Skin epidermis (tissue), 12 donors: ENCODE measurements at regions not wholly inside any gene's neighbourhood (a gene's known extent, or its start where the extent isn't known, plus 50 kb on each side); places are given as distances from the start of the nearest gene placed in this dataset.

Experiments
- H3K27ac ChIP-seq, 21 experiments: fragments of 200-600 bp; sonication (generic) in 11 of 21; one replicate each; pipeline ENCODE4 v1.5.0; 2020; ENCODE audit warnings: mild to moderate bottlenecking in 3 of 21, inconsistent platforms in 2 of 21, moderate library complexity in 2 of 21
- H3K4me3 ChIP-seq, 7 experiments: fragments of 200-600 bp; sonication (generic) in 2 of 7; one replicate each; pipeline ENCODE4 v1.5.0; 2020; ENCODE audit warnings: inconsistent platforms in 2 of 7, mild to moderate bottlenecking in 2 of 7, moderate library complexity in 1 of 7

DNA sequence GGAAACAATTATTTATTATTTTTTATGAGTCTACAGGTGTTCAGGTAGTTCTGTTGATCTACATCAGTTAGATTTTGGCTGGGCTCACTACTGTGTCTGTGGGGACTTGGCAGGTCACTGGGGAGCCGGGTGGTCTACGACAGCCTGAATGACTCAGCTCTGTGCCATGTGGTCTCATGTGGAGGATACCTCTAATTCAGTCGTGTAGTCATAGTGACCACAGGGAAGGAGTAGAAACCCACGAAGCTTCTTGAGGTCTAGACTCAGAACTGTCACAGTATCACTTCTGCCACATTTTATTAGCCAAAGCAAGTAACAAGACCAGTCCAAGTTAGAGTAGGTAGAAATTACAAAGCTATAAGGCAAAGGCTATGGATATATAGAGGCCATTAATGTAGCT, 64.7 kb upstream of the GRAMD2B start:
- peak overlapping the region in 1 of 21 experiments; percentile 32 for H3K27ac ChIP-seq

DNA sequence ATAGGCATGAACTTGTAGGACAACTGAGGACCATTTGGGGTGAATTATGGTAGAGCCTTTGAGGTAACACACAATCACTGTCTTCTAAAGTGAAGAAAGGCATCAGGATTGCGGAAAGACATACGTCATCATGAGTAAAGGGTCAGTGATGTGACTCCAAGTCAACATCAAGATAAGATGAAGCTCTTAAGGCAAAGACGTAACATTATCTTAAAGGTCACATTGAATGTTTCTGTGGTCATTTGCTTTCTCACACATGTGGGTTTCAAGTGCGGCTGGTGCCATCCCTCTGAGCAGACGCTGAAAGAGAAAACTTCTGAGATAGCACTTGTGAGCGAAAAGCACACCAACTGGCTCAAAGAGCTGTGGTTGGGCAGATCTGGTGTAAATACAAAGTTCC, 63.3 kb upstream of the GRAMD2B start:
- no peak overlapping the region for H3K27ac ChIP-seq
- H3K4me3 ChIP-seq, result no peak overlapping the region

More for the DNA sequence above, 64.7 kb upstream of the GRAMD2B start:
- H3K4me3 ChIP-seq, result no peak overlapping the region

DNA sequence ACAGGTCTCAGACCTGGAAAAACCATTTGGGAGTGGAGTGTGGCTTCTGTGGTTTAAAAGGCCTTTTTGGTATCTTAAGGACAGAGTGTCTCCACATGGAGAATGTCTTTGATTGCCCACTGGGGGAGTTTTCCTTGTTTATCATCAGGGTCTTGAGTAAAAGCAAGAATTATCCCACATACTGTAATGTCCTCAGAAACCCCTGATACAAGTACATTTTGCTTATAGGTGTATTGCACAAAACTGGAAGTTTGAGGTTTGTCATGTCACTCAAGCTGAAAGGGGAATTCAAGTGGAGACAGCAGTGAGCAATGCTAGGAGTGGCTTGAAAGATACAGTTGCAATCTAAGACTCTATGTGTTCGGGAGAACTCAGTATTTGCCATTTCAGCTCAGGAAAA, 62.7 kb upstream of the GRAMD2B start:
- no peak overlapping the region for H3K27ac ChIP-seq

DNA sequence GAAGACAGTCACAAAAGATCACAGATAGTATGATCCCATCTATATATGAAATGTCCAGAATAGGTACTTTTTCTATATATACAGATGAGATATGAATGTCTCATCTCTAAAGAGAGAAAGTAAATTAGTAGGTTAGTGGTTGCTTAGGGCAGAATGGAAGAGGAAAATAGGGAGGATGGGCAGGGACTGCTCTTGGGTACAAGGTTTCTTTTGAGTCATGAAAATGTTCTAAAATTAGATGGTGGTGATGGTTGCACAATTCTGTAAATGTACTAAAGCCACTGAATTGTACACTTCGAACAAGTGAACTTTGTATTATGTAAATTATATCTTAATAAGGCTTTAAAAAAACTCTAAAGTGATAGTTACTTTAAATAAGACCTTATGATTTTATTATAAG, 59.6 kb upstream of the GRAMD2B start:
- no peak overlapping the region for H3K27ac ChIP-seq
- no peak overlapping the region for H3K4me3 ChIP-seq

More for the DNA sequence above, 62.7 kb upstream of the GRAMD2B start:
- no peak overlapping the region for H3K4me3 ChIP-seq

DNA sequence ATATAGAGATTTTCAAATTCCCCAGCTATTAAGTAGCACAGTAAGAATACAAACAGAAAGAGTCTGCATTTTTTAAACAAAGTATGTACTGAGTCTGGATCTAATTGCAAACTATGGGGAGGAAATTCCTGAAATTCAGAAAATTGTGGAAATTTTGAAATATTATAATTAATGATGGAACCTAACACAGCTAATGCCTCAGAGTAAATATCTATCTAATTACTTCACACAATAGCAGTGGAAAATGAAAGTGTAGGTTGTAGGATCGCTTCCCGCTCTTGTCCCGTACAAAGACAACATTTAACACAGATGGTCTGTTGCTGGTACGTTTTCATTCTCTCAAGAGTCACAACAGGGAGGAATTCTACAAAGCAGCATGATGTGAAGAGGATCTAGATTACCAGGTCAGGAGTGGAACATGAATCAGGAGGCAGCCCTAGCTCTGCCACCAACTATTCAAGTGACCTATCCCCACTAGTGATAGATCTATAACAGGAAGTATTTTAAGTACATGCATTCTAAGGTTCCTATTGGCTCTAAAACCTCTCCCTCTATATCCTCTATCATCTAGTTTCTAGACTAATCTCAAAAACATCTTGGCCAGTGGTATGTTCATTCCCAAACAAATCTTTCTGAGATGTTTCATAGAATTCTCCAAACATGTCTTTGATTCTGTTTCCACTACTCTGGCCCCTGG, 58.9 kb upstream of the GRAMD2B start:
- no peak overlapping the region for H3K4me3 ChIP-seq

DNA sequence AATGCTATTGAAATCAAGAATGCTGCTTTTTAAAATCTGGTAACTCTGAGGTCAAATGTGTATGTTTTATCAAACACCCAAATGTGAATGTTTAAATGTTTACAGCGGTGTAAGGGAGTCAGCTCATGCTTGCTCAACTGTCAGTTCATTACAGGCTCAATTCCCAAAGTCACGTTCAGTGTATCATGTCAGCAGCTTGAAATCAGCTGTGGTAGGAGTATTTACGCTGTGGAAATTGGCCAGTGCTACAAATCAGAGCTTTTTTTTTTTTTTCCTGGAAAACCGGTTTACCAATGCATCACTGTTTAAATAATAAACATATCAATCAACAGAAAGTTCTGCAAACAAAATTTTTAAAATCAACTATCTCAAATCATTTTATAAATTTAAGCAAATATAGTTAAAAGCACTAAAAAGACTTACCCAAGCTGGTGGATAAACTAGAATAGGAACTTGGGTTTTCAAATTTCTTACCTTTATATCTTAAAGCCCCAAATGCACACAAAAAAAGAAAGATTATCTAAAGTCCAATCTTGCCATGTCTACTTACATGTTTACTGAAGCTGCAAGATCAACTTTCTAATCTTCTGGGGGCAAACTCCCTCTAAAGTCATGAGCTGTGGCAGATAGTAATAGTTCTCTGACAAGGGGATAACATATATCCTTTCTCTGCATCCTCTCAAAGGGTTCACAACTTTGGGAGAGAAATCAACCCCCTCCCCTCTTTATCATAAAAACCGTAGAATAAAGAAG, 57.6 kb upstream of the GRAMD2B start:
- Histone ChIP-seq H3K27ac (no peak overlapping the region), H3K4me3 (no peak overlapping the region)

More for the DNA sequence above, 58.9 kb upstream of the GRAMD2B start:
- no peak overlapping the region for H3K27ac ChIP-seq

DNA sequence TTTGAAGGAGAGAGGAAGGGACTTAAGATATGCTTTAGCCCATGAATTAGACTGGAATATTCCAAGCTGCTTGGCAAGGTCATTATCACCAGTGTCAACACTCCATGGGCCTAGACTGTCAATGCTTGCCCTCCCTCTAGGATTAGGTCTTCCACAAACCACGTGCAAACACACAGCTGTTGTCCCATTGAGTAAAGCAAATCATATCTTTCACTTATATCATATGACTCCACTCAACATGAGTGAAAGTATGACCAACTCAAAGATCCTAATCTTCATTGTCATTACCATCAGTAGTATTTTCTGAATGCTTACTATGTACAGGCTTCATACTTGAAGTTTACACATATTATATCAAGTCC, 57.0 kb upstream of the GRAMD2B start:
- no peak overlapping the region for H3K27ac ChIP-seq
- no peak overlapping the region for H3K4me3 ChIP-seq

DNA sequence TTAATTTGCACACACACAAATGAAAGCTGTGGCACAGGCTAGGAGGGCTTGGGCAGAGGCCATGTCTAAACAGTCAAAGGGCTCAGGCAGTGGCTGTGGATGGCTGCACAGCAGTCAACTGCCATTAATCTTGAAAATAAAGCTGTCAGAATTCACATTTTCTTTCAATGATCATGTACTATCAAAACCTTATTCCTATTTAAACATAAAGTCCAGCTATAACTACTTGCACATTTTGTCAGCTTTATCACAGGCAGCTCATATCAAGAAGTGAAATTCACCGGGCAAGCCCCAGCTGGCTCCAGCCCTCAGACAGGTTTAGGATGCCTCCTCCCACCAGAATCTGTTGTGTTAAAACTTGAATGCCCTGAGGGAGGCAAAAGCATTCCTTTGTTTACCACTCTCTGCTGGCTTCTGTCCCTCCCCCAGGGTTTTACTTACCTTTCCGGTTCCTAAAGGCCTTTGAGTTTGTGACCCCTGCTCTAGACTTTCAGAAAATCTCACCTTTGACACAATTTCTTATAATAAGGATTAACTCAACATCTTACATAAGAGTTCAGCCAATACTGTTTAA, 54.9 kb upstream of the GRAMD2B start:
- Histone ChIP-seq H3K4me3 (no peak overlapping the region), H3K27ac (peak overlapping the region in 7 of 21 experiments; percentile 43 to 72 (median 56))

DNA sequence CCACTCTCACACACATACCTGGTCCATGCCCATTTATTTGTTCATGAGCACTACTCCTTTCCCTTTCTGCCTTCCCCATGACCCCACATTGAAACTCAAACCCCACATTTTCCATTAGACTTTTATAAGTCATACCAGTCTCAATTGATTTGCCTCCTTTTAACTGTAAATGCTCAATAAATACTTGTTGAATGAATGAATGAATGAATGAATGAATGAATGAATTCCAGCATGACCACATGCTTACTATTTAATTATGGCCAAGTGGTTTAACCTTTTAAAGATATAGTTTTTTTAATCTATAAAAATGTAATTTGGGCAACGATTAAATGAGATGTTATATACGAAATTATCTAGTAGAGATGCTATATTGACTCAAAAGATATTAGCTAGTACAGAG, 54.1 kb upstream of the GRAMD2B start:
- no peak overlapping the region for H3K4me3 ChIP-seq
- H3K27ac ChIP-seq, result peak overlapping the region in 1 of 21 experiments; percentile 7

DNA sequence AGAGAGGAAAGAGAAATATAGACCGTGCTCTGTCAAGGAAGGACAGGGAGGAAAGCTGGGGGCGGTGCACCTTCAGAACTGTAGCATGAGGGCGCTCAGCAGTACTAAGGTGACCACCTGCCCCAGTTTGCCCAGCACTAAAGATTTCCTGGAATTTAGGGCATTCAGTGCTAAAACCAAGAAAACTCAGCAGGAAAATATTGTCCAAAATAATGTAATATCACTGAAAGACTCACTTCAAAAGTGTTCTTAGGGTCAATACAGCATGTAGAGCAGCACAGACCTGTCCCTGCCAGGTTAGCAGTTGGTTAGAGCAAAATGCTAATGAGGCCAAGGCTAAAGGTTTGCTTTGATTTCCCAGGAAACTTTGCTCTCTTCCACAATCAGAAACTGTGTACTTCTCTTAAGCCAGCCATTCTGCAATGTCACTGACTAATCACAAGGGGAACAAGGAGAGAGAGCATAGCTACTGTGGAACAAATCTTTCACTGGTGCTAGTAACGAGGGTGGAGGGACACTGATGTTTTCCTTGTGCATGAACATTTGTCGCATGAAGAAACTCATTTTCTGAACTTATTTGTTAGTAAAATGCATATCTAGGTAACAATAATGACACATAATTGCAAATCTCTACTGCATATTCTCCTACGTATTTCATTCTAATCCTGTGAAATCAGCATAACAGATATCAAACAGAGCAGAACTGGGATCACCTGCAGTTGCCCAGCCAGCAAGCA, 53.0 kb upstream of the GRAMD2B start:
- no peak overlapping the region for H3K27ac ChIP-seq
- no peak overlapping the region for H3K4me3 ChIP-seq

DNA sequence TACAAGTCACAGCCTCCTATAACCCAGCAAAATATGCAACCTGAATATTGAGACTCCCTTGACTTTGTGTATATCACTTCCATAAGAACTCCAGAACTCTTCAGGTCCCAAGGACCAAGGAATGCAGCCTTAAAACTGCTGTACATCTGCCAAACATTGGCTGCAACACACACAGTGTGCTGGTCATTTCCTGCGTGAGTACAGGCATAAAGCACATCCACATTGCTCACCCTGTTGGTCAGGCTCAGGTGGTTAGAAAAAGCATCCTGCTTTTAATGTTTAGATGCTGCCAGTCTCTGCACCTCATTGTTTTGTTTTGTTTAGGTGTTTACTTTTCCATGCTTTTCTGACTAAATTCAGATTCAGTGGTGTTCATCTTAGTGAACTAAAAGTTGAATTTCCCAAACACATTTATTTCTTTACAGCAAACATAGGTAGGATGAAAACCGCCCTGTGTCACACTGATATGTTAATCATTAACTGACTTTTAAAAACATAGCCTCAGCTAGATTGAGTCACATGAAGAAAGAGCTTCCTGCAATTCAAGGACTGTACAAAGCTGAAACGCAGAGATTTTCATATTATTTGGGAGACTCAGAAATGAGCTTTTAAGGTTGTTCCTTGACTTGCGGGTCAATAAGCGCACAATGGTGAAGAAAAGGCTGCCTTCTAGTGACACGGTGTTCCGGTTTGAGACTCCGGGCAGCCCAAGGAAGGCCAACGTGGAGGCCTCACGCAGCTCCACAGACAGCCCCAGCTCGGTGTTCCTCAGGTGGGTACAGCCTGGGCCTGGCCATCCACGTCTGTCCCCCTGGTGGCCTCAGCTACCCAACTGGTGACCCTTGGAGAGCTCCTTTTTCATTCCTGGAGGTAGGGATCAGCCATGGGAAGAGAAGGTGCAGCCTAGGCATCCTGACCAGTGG, 52.2 kb upstream of the GRAMD2B start:
- no peak overlapping the region for H3K27ac ChIP-seq
- H3K4me3 ChIP-seq, result no peak overlapping the region

DNA sequence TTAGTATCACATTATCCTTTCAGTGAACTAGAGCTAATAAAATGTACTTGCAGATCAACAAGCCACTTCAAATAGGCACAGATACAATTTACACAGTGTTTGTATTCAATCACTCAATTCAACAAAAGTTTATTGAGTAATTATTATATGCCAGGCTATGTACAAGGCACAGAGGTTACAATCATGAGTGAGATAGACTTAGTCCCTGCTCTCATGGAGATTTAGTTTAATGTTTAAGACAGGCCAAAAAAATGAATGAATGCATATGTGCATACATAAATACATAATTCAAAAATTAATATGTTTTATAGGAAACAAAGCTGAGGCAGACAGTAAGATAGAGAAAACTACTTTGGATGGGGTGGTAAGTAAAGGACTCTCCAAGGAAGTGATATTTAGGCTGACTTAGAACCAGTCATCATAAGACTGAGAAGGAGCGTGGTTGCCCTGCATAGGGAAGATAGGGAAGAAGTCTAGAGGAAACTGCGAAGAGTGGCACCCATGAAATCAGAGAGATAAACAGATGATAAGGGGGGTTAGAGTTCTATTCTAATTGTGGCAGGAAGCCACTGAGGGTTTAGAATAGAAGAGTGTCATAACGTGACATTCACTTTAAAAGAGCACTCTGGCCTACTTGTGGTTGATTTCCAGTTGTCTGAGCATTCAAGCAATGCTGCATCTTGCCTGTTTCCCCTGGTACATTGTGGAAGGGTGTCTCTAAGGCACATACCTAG, 49.7 kb upstream of the GRAMD2B start:
- Histone ChIP-seq H3K4me3 (no peak overlapping the region), H3K27ac (no peak overlapping the region)
